ENCODE measurements at regions not wholly inside any gene's neighbourhood (a gene's known extent, or its start where the extent isn't known, plus 50 kb on each side); places are given as distances from the start of the nearest gene placed in this dataset.

DNA sequence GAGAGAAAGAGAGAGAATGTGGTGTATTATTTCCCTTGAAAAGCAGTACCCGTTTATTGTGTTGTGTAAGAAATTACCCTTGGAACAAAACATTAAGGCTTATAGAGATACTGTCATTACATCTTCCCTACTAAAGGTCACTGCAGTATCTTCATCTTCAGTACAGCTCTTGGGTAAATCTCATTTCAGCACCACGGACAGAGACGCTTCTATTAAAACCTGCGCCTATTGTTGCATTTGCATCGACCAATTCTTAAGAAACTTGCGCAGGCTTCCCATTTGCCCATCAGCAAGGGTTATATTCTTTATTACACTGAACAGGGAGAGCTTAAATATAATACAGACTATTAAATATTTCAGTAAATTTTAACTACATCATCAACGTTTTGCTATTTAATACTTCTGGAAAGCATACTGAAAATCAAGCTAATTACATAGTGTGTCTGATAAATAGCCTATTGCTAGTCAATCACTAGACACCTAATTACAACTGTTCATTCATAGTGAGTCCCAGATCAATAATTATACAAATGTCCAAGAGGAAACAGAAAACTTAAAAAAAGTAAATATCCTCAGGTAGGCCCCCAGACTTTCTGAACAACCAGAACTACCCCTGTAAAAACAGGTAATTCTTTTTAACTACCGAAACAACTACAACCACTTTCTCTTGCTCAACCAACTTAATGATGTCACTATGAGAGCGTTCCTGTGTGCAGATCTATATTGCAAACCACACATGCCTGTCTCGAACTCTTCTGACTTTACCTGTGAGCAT, 350.6 kb downstream of the LIG4 start:
- DNase-seq (ENCODE audit: low read depth, low spot score), result no peak
- no peaks in the 10 kb centered on the region for H3K4me1 ChIP-seq (ENCODE audit: control insufficient read depth in 1 of 2, insufficient read depth in 2 of 2, low read length in 2 of 2)
- H3K36me3 ChIP-seq (ENCODE audit: control insufficient read depth in 1 of 2, insufficient read depth in 2 of 2, low read length in 2 of 2), result no peaks in the 10 kb centered on the region
- RAD21 ChIA-PET (ENCODE audit: low non-redundant PET in 1 of 2, low total read pairs in 2 of 2, uncharacterized antibody in 2 of 2, unreplicated experiment in 2 of 2), result no interaction called here
- H3K79me2 ChIP-seq (ENCODE audit: insufficient read depth, low read length), result no peaks in the 10 kb centered on the region
- no peaks in the 10 kb centered on the region for H3K27me3 ChIP-seq (ENCODE audit: insufficient read depth, low read length)
- peak; percentile 55 for TF ChIP-seq REST (IDR thresholded peaks at IDR 0.05; ENCODE audit: low read depth)
- no peak for TF ChIP-seq EGR1 (IDR thresholded peaks at IDR 0.05; ENCODE audit: low read depth)
- no TSS peak for BruUV-seq (replicated peaks)
- H2AFZ ChIP-seq (ENCODE audit: low read depth, low read length, poor library complexity, severe bottlenecking), result no peak overlapping the region
- H3K9ac ChIP-seq (ENCODE audit: low read length), result no peak overlapping the region
- no peak overlapping the region for H3K4me3 ChIP-seq (replicated peaks in 1 of 2; ENCODE audit: low read depth in 1 of 2, low read length in 2 of 2)
- CTCF ChIA-PET, result interaction anchor here (0.5 kb wide), 1 partner anchor 10 kb away, joined by 3 read pairs; no protein-coding TSS in a partner anchor
- H3K4me2 ChIP-seq (ENCODE audit: low read length), result no peak overlapping the region
- no peaks in the 10 kb centered on the region for H4K20me1 ChIP-seq (ENCODE audit: insufficient read depth)
- intact Hi-C loops (cut with micrococcal nuclease), result no loop called here
- no peaks in the 10 kb centered on the region for H3K9me2 ChIP-seq (ENCODE audit: insufficient read depth)
- H3K27ac ChIP-seq (ENCODE audit: low read depth, low read length), result no peak overlapping the region
- ATAC-seq, result no peak
- peaks cover 7 to 15% of the 10 kb centered on the region in 2 experiments; a peak in 2 of 4 replicates for H3K9me3 ChIP-seq (ENCODE audit: control insufficient read depth in 1 of 2, insufficient read depth in 1 of 2, low read depth in 1 of 2, low read length in 2 of 2)
- POLR2A ChIA-PET, result no interaction called here

DNA sequence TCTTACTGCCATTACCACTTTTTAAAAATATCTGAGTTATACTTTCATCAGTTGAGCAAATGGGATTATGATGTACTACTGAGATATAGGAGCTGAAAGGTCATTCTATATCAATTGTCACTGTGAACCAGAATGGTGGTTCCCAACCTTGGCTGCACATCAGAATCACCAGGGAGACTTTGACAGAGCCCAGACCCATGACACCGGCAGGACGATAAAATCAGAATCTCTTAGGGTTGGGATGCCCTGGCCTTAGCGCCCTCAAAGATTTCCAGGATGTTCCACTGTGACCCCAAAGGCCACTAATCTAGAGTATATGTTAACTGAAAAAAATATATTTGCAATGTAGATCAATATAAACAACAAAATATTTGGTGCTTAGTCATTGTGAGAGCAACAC, 355.1 kb downstream of the LIG4 start:
- Histone ChIP-seq H2AFZ (ENCODE audit: low read depth, low read length, poor library complexity, severe bottlenecking) (no peak overlapping the region), H3K79me2 (ENCODE audit: insufficient read depth, low read length) (no peaks in the 10 kb centered on the region), H3K9me2 (ENCODE audit: insufficient read depth) (no peaks in the 10 kb centered on the region), H3K4me3 (replicated peaks in 1 of 2; ENCODE audit: low read depth in 1 of 2, low read length in 2 of 2) (no peak overlapping the region), H3K4me1 (ENCODE audit: control insufficient read depth in 1 of 2, insufficient read depth in 2 of 2, low read length in 2 of 2) (no peaks in the 10 kb centered on the region), H4K20me1 (ENCODE audit: insufficient read depth) (no peaks in the 10 kb centered on the region), H3K27ac (ENCODE audit: low read depth, low read length) (no peak overlapping the region), H3K9ac (ENCODE audit: low read length) (no peak overlapping the region), H3K4me2 (ENCODE audit: low read length) (no peak overlapping the region), H3K27me3 (ENCODE audit: insufficient read depth, low read length) (no peaks in the 10 kb centered on the region), H3K9me3 (ENCODE audit: control insufficient read depth in 1 of 2, insufficient read depth in 1 of 2, low read depth in 1 of 2, low read length in 2 of 2) (peaks cover 4 to 16% of the 10 kb centered on the region in 2 experiments; a peak in 2 of 4 replicates), H3K36me3 (ENCODE audit: control insufficient read depth in 1 of 2, insufficient read depth in 2 of 2, low read length in 2 of 2) (no peaks in the 10 kb centered on the region)
- intact Hi-C loops (cut with micrococcal nuclease), result no loop called here
- DNase-seq (ENCODE audit: low read depth, low spot score) (no peak), ATAC-seq (no peak)
- CTCF ChIA-PET, result no interaction called here
- POLR2A ChIA-PET, result no interaction called here
- no peak for TF ChIP-seq SP1 (IDR thresholded peaks at IDR 0.05; ENCODE audit: low read depth)
- TF ChIP-seq POLR2AphosphoS5 (IDR thresholded peaks at IDR 0.05; ENCODE audit: low read depth, low read length), result no peak
- no peak for TF ChIP-seq ZNF274 (IDR thresholded peaks at IDR 0.05; ENCODE audit: low read depth, low read length)
- TF ChIP-seq RAD21 (IDR thresholded peaks at IDR 0.05; ENCODE audit: low read depth), result no peak
- no peak for TF ChIP-seq JUND (IDR thresholded peaks at IDR 0.05)
- no peak for TF ChIP-seq EGR1 (IDR thresholded peaks at IDR 0.05; ENCODE audit: low read depth)
- no peak for TF ChIP-seq EZH2 (IDR thresholded peaks at IDR 0.05)
- TF ChIP-seq ZBTB33 (IDR thresholded peaks at IDR 0.05; ENCODE audit: extremely low read depth, insufficient replicate concordance, low read length), result no peak
- no peak for TF ChIP-seq SIN3A (IDR thresholded peaks at IDR 0.05; ENCODE audit: low read depth)
- TF ChIP-seq ELF1 (IDR thresholded peaks at IDR 0.05; ENCODE audit: borderline replicate concordance, low read depth), result no peak
- no peak for TF ChIP-seq CBX3 (IDR thresholded peaks at IDR 0.05; ENCODE audit: low read depth)
- TF ChIP-seq EZH2phosphoT487 (IDR thresholded peaks at IDR 0.05; ENCODE audit: borderline replicate concordance), result no peak
- TF ChIP-seq SRF (IDR thresholded peaks at IDR 0.05; ENCODE audit: low read depth), result no peak
- TF ChIP-seq POLR2A (IDR thresholded peaks at IDR 0.05; ENCODE audit: borderline replicate concordance, extremely low read depth, insufficient read depth, insufficient read length), result no peak
- no peak for TF ChIP-seq CEBPB (IDR thresholded peaks at IDR 0.05; ENCODE audit: low read depth)
- RAD21 ChIA-PET (ENCODE audit: low non-redundant PET in 1 of 2, low total read pairs in 2 of 2, uncharacterized antibody in 2 of 2, unreplicated experiment in 2 of 2), result no interaction called here
- BruUV-seq (replicated peaks), result no TSS peak
